Right atrium auricular region (tissue), 2 donors: ENCODE measurements at regions not wholly inside any gene's neighbourhood (a gene's known extent, or its start where the extent isn't known, plus 50 kb on each side); places are given as distances from the start of the nearest gene placed in this dataset.

ENCODE experiments used
- DNase-seq: peaks from one replicate; pipeline ENCODE4 v3.0.0-alpha.2; 2019; ENCODE audit warnings: low spot score
- H3K27ac ChIP-seq, 2 donors: fragments of 200-600 bp; sonication (generic); 1 replicate in 1 of 2; 2 replicates in 1 of 2; pipeline ENCODE4 v1.5.1; 2016 to 2019
- H3K27me3 ChIP-seq, 2 donors: fragments of 200-600 bp; sonication (generic); one replicate each; pipeline versions ENCODE4 v1.5.1 to v1.6.0; 2017 to 2019
- H3K36me3 ChIP-seq: fragments of 200-600 bp; sonication (generic); one replicate; pipeline ENCODE4 v1.5.1; 2016
- H3K4me1 ChIP-seq, 2 donors: fragments of 200-600 bp; sonication (generic); one replicate each; pipeline versions ENCODE4 v1.5.1 to v1.6.0; 2017 to 2019
- H3K4me3 ChIP-seq, 2 donors: fragments of 200-600 bp; sonication (generic); 1 replicate in 1 of 2; 2 replicates in 1 of 2; pipeline ENCODE4 v1.5.1; 2017 to 2019; ENCODE audit warnings: mild to moderate bottlenecking in 1 of 2, moderate library complexity in 1 of 2
- H3K9me3 ChIP-seq, 2 donors: fragments of 200-600 bp; sonication (generic); one replicate each; pipeline ENCODE4 v1.5.1; 2019
- CTCF ChIP-seq, 2 donors: fragments of 200-600 bp; sonication (generic); IDR thresholded peaks; one replicate each; pipeline ENCODE4 v1.5.1; 2019; ENCODE audit warnings: antibody characterized with exemption in 2 of 2

- no peak for DNase-seq
- H3K9me3 ChIP-seq = no peaks in the 10 kb centered on the region
- no peak for TF ChIP-seq CTCF (IDR thresholded peaks at IDR 0.05)
Measured at GRCh38 chr9:31364171-31364570, 1020.3 kb upstream of the ACO1 start.

GRCh38 chr9:31372799-31373587 lies 1011.5 kb upstream of the ACO1 start:
- Histone ChIP-seq H3K27me3 (no peaks in the 10 kb centered on the region), H3K27ac (no peak overlapping the region), H3K9me3 (no peaks in the 10 kb centered on the region), H3K4me3 (no peak overlapping the region), H3K4me1 (no peaks in the 10 kb centered on the region), H3K36me3 (no peaks in the 10 kb centered on the region)
- no peak for TF ChIP-seq CTCF (IDR thresholded peaks at IDR 0.05)
- DNase-seq = no peak

More at GRCh38 chr9:31364171-31364570, 1020.3 kb upstream of the ACO1 start:
- Histone ChIP-seq H3K27ac (no peak overlapping the region), H3K36me3 (no peaks in the 10 kb centered on the region), H3K4me3 (no peak overlapping the region), H3K27me3 (no peaks in the 10 kb centered on the region), H3K4me1 (no peaks in the 10 kb centered on the region)

GRCh38 chr9:31377358-31377757 lies 1007.1 kb upstream of the ACO1 start:
- Histone ChIP-seq H3K9me3 (no peaks in the 10 kb centered on the region), H3K27me3 (no peaks in the 10 kb centered on the region), H3K4me3 (no peak overlapping the region), H3K36me3 (no peaks in the 10 kb centered on the region), H3K4me1 (no peaks in the 10 kb centered on the region), H3K27ac (no peak overlapping the region)
- no peak for TF ChIP-seq CTCF (IDR thresholded peaks at IDR 0.05)
- DNase-seq = no peak

- Histone ChIP-seq H3K36me3 (no peaks in the 10 kb centered on the region), H3K9me3 (no peaks in the 10 kb centered on the region), H3K27me3 (no peaks in the 10 kb centered on the region), H3K4me3 (no peak overlapping the region), H3K27ac (no peak overlapping the region), H3K4me1 (peaks cover 0 to 6% of the 10 kb centered on the region in 2 donors)
- no peak for TF ChIP-seq CTCF (IDR thresholded peaks at IDR 0.05)
- DNase-seq = no peak
Measured at GRCh38 chr9:31388660-31389059, 995.8 kb upstream of the ACO1 start.

GRCh38 chr9:31389075-31389474 lies 995.4 kb upstream of the ACO1 start:
- H3K9me3 ChIP-seq = no peaks in the 10 kb centered on the region
- H3K27me3 ChIP-seq = no peaks in the 10 kb centered on the region
- H3K4me1 ChIP-seq = peaks cover 0 to 10% of the 10 kb centered on the region in 2 donors
- H3K4me3 ChIP-seq = no peak overlapping the region
- no peak for TF ChIP-seq CTCF (IDR thresholded peaks at IDR 0.05)
- no peaks in the 10 kb centered on the region for H3K36me3 ChIP-seq
- DNase-seq = no peak
- no peak overlapping the region for H3K27ac ChIP-seq
